ENCODE measurements at regions not wholly inside any gene's neighbourhood (a gene's known extent, or its start where the extent isn't known, plus 50 kb on each side); places are given as distances from the start of the nearest gene placed in this dataset.

DNA sequence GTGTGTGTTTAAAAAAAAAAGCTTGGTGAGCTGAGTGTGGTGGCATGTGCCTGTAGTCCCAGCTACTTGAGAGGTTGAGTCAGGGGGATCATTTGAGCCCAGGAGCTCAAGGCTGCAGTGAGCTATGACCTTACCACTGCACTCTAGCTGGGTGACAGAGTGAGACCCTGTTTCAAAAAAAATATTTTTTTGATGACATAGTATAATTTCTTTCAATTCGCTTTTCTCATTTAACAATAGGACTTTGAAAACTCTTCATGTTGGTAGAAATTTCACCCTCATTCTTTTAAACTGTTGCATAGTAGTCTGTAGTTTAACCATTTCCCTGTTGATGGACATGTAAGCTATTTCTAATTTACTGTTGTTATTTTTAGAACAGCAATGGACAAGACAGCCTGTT is 55.7 kb upstream of the EXOC6 start:
- no peak overlapping the region for H3K4me3 Mint-ChIP-seq
- no peak for DNase-seq
- peaks cover 34% of the 10 kb centered on the region for H3K4me1 Mint-ChIP-seq
- H3K36me3 Mint-ChIP-seq (ENCODE audit: low read depth): no peaks in the 10 kb centered on the region
- intact Hi-C loops (cut with micrococcal nuclease): loop anchor here (5.0 kb wide), 1 partner anchor 40 kb away; no protein-coding TSS in a partner anchor
- H3K9me3 Mint-ChIP-seq: no peaks in the 10 kb centered on the region
- no peak for ATAC-seq (ENCODE audit: low read depth)
- ChIA-PET POLR2A (interaction anchor here (1.0 kb wide), 1 partner anchor 56 kb away, joined by 3 read pairs; no protein-coding TSS in a partner anchor), CTCF (interaction anchor here (1.0 kb wide), 1 partner anchor 51 kb away, joined by 4 read pairs; no protein-coding TSS in a partner anchor)
- no peaks in the 10 kb centered on the region for H3K27me3 Mint-ChIP-seq
- TF ChIP-seq, protein P1, sequence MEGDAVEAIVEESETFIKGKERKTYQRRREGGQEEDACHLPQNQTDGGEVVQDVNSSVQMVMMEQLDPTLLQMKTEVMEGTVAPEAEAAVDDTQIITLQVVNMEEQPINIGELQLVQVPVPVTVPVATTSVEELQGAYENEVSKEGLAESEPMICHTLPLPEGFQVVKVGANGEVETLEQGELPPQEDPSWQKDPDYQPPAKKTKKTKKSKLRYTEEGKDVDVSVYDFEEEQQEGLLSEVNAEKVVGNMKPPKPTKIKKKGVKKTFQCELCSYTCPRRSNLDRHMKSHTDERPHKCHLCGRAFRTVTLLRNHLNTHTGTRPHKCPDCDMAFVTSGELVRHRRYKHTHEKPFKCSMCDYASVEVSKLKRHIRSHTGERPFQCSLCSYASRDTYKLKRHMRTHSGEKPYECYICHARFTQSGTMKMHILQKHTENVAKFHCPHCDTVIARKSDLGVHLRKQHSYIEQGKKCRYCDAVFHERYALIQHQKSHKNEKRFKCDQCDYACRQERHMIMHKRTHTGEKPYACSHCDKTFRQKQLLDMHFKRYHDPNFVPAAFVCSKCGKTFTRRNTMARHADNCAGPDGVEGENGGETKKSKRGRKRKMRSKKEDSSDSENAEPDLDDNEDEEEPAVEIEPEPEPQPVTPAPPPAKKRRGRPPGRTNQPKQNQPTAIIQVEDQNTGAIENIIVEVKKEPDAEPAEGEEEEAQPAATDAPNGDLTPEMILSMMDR (IDR thresholded peaks at IDR 0.05): no peak
- no peak overlapping the region for H3K27ac Mint-ChIP-seq
